Hepatocyte (in vitro differentiated cells): ENCODE measurements at regions not wholly inside any gene's neighbourhood (a gene's known extent, or its start where the extent isn't known, plus 50 kb on each side); places are given as distances from the start of the nearest gene placed in this dataset.
A peak's percentile ranks its signal among the peaks of the same experiment; 100 is the strongest.

Source experiments
- DNase-seq: peaks from one replicate; pipeline ENCODE4 v3.0.0-alpha.2; 2016; ENCODE audit warnings: low spot score
- H2AFZ ChIP-seq: fragments of 200-600 bp; sonication (generic); 2 replicates; pipeline ENCODE4 v1.6.0; 2016; ENCODE audit warnings: antibody characterized with exemption, mild to moderate bottlenecking
- H3K27ac ChIP-seq: fragments of 200-600 bp; sonication (generic); 2 replicates; pipeline ENCODE4 v1.5.1; 2016; ENCODE audit warnings: mild to moderate bottlenecking
- H3K27me3 ChIP-seq: fragments of 200-600 bp; sonication (generic); 2 replicates; pipeline ENCODE4 v1.6.1; 2016
- H3K36me3 ChIP-seq: fragments of 200-600 bp; sonication (generic); replicated peaks from 2 replicates; pipeline ENCODE4 v1.5.1; 2016; ENCODE audit warnings: low read depth; ENCODE audit not compliant: insufficient read depth
- H3K4me1 ChIP-seq: fragments of 200-600 bp; sonication (generic); 2 replicates; pipeline ENCODE4 v1.5.1; 2016; ENCODE audit warnings: mild to moderate bottlenecking, moderate library complexity; ENCODE audit not compliant: insufficient read depth
- H3K4me2 ChIP-seq: fragments of 200-600 bp; sonication (generic); 2 replicates; pipeline ENCODE4 v1.6.0; 2016
- H3K4me3 ChIP-seq: fragments of 200-600 bp; sonication (generic); 2 replicates; pipeline ENCODE4 v1.5.1; 2016; ENCODE audit warnings: mild to moderate bottlenecking
- H3K79me2 ChIP-seq: fragments of 200-600 bp; sonication (generic); 2 replicates; pipeline ENCODE4 v1.6.0; 2017; ENCODE audit warnings: mild to moderate bottlenecking
- H3K9me2 ChIP-seq: fragments of 200-600 bp; sonication (generic); replicated peaks from 2 replicates; pipeline ENCODE4 v1.6.0; 2017; ENCODE audit warnings: mild to moderate bottlenecking; ENCODE audit not compliant: insufficient read depth
- H3K9me3 ChIP-seq: fragments of 200-600 bp; sonication (generic); 2 replicates; pipeline ENCODE4 v1.5.1; 2016; ENCODE audit warnings: low read depth, mild to moderate bottlenecking
- H4K20me1 ChIP-seq: fragments of 200-600 bp; sonication (generic); 2 replicates; pipeline ENCODE4 v1.6.0; 2016; ENCODE audit warnings: mild to moderate bottlenecking; ENCODE audit not compliant: insufficient read depth, poor library complexity, severe bottlenecking
- CTCF ChIP-seq: fragments of 200-600 bp; sonication (generic); IDR thresholded peaks from 2 replicates; pipeline ENCODE4 v1.5.1; 2016; ENCODE audit warnings: antibody characterized with exemption, mild to moderate bottlenecking; ENCODE audit not compliant: poor library complexity
- EZH2 ChIP-seq: fragments of 200-600 bp; sonication (generic); IDR thresholded peaks from 2 replicates; pipeline ENCODE4 v1.6.1; 2016; ENCODE audit warnings: antibody characterized with exemption, mild to moderate bottlenecking, borderline replicate concordance
- EZH2phosphoT487 ChIP-seq: fragments of 200-600 bp; sonication (generic); IDR thresholded peaks from one replicate; pipeline ENCODE4 v1.6.1; 2018; ENCODE audit warnings: antibody characterized with exemption, mild to moderate bottlenecking, low read depth, moderate library complexity; ENCODE audit not compliant: unreplicated experiment, severe bottlenecking
- WGBS: methylation state at CpG from one replicate; pipeline ENCODE4 v1.1.6; 2016; ENCODE audit warnings: low lambda C conversion rate; ENCODE audit errors: missing lambda C conversion rate; 5-methylcytosine and 5-hydroxymethylcytosine counted together

DNA sequence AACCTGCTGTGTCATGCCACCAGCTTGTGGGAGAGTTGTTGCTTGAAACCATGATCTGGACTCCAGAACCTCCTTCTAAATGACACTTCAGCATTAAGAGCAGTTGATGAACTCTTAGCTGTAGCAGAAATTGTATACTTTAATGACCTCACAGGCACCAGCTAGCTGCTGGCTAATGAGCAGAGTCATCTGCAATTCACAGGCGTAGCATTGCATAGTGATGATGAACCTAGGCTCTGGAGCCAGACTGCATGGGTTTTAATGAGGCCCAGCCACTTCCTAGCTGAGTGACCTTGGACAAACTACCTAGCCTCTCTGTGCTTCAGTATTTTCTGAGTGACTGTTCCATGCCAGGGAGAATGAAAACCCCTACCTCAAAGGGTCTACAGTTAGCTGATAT is 407.1 kb downstream of the LMO4 start:
- Histone ChIP-seq H3K9me3 (no peaks in the 10 kb centered on the region), H3K4me3 (no peak overlapping the region), H3K9me2 (no peaks in the 10 kb centered on the region), H3K36me3 (no peaks in the 10 kb centered on the region), H3K27me3 (no peaks in the 10 kb centered on the region), H3K79me2 (no peaks in the 10 kb centered on the region), H3K4me2 (no peak overlapping the region), H3K4me1 (no peaks in the 10 kb centered on the region), H4K20me1 (no peaks in the 10 kb centered on the region), H3K27ac (no peak overlapping the region), H2AFZ (no peak overlapping the region)
- 92% methylated on average over 1 of the region's 1 CpG for WGBS
- no peak for TF ChIP-seq EZH2phosphoT487
- TF ChIP-seq CTCF: no peak
- no peak for TF ChIP-seq EZH2
- no peak for DNase-seq

DNA sequence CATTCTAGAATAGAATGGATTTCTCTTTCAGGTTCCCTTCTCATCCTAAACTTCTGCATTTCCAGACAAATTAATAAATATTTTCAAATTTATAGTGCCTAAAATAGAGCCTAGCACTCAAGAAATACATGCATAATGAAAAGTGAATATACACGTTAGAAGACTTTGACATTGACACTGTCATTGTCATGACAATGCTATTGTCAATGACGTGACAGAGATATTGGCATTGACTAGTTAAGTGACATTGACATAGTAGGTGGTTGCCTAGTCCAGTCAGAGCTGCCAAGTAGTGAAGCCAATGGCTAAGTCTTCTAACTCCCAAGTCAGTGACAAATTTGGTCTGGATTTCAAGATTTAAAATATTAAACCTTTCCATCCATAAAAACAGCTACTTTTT is 410.5 kb downstream of the LMO4 start:
- Histone ChIP-seq H3K4me1 (no peaks in the 10 kb centered on the region), H3K27ac (no peak overlapping the region), H2AFZ (no peak overlapping the region), H3K9me2 (no peaks in the 10 kb centered on the region), H3K4me2 (no peak overlapping the region), H4K20me1 (no peaks in the 10 kb centered on the region), H3K27me3 (no peaks in the 10 kb centered on the region), H3K9me3 (no peaks in the 10 kb centered on the region), H3K79me2 (no peaks in the 10 kb centered on the region), H3K36me3 (no peaks in the 10 kb centered on the region), H3K4me3 (no peak overlapping the region)
- TF ChIP-seq CTCF: no peak
- no peak for TF ChIP-seq EZH2phosphoT487
- TF ChIP-seq EZH2: no peak
- DNase-seq: no peak
- 93% methylated on average over 2 of the region's 2 CpGs for WGBS

- no peak overlapping the region for H3K4me3 ChIP-seq
- H3K4me2 ChIP-seq: no peak overlapping the region
- H4K20me1 ChIP-seq: no peaks in the 10 kb centered on the region
- TF ChIP-seq CTCF (no peak), EZH2phosphoT487 (no peak), EZH2 (no peak)
- H3K9me2 ChIP-seq: no peaks in the 10 kb centered on the region
- DNase-seq: no peak
- no peaks in the 10 kb centered on the region for H3K4me1 ChIP-seq
- H3K36me3 ChIP-seq: no peaks in the 10 kb centered on the region
- no peak overlapping the region for H3K27ac ChIP-seq
- H3K79me2 ChIP-seq: no peaks in the 10 kb centered on the region
- no peaks in the 10 kb centered on the region for H3K27me3 ChIP-seq
- no peak overlapping the region for H2AFZ ChIP-seq
- H3K9me3 ChIP-seq: no peaks in the 10 kb centered on the region
These were observed 411.0 kb downstream of the LMO4 start for GRCh38 chr1:87739704-87740103.

DNA sequence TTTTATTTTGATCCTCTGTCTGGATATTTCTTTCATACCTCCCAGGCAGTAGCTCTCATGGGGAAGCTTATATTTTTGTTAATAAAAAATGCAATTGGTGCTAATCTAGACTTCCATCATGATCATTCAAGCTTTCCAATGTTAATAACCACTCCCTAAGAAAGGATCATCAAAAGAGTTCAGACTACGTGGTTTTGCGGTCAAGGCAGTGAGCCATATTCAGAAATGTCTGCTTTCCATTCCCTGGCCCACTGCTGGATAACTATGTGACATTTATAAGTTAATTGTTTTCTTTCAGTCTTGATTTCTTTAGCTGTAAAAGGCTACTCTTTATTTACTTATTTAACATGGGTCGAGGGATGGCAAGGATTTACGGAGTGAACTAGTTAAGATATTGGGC is 414.6 kb downstream of the LMO4 start:
- 47% methylated on average over 4 of the region's 4 CpGs for WGBS
- no peak for DNase-seq
- Histone ChIP-seq H2AFZ (no peak overlapping the region), H3K4me2 (no peak overlapping the region), H3K9me3 (no peaks in the 10 kb centered on the region), H3K27ac (peak overlapping the region; percentile 56), H3K36me3 (no peaks in the 10 kb centered on the region), H3K27me3 (no peaks in the 10 kb centered on the region), H3K4me3 (no peak overlapping the region), H3K79me2 (no peaks in the 10 kb centered on the region), H3K4me1 (no peaks in the 10 kb centered on the region), H4K20me1 (no peaks in the 10 kb centered on the region), H3K9me2 (no peaks in the 10 kb centered on the region)
- TF ChIP-seq EZH2: no peak
- no peak for TF ChIP-seq CTCF
- TF ChIP-seq EZH2phosphoT487: no peak
